HL-60 (cell line): ENCODE measurements at regions not wholly inside any gene's neighbourhood (a gene's known extent, or its start where the extent isn't known, plus 50 kb on each side); places are given as distances from the start of the nearest gene placed in this dataset.
"Not testable (repeated sequence)": the region's sequence is repeated elsewhere in the genome, so short reads cannot be mapped to it uniquely, and the experiment has no call there.

Experiments
- DNase-seq, 2 experiments: peaks; one replicate each; pipeline ENCODE4 v3.0.0-alpha.2; 2010 to 2020; ENCODE audit warnings: low read depth in 1 of 2, low spot score in 1 of 2
- H3K27ac ChIP-seq: fragments of 250-450 bp; sonication (Bioruptor Pico); replicated peaks from 2 replicates; pipeline ENCODE4 v1.5.1; 2020; ENCODE audit warnings: mild to moderate bottlenecking, moderate library complexity
- H3K27me3 ChIP-seq: fragments of 250-450 bp; sonication (Bioruptor Pico); 2 replicates; pipeline ENCODE4 v1.5.1; 2021; ENCODE audit warnings: mild to moderate bottlenecking, moderate library complexity; ENCODE audit not compliant: insufficient read depth, poor library complexity, severe bottlenecking
- H3K4me3 ChIP-seq: replicated peaks from 2 replicates; pipeline ENCODE4 v1.5.1; 2011; ENCODE audit warnings: mild to moderate bottlenecking, control low read depth, low read length; ENCODE audit not compliant: insufficient read depth
- CTCF ChIP-seq: IDR thresholded peaks from one replicate; pipeline ENCODE4 v1.5.1; 2011; ENCODE audit warnings: low read length, control low read depth, inconsistent platforms; ENCODE audit not compliant: insufficient read depth
- GABPA ChIP-seq: IDR thresholded peaks from 2 replicates; pipeline ENCODE4 v1.6.1; 2012; ENCODE audit warnings: low read depth
- POLR2AphosphoS5 ChIP-seq: IDR thresholded peaks from 2 replicates; pipeline ENCODE4 v1.6.1; 2012; ENCODE audit warnings: low read depth
- SPI1 ChIP-seq: IDR thresholded peaks from 2 replicates; pipeline ENCODE4 v1.6.1; 2012; ENCODE audit warnings: low read depth, mild to moderate bottlenecking, borderline replicate concordance
- TF ChIP-seq, protein P1 (sequence below): IDR thresholded peaks from 2 replicates; pipeline ENCODE4 v1.6.1; 2012; ENCODE audit warnings: low read depth; ENCODE audit not compliant: insufficient replicate concordance

- TF ChIP-seq SPI1 = no peak
- no peak for TF ChIP-seq POLR2AphosphoS5
- TF ChIP-seq GABPA = no peak
- TF ChIP-seq, protein P1, sequence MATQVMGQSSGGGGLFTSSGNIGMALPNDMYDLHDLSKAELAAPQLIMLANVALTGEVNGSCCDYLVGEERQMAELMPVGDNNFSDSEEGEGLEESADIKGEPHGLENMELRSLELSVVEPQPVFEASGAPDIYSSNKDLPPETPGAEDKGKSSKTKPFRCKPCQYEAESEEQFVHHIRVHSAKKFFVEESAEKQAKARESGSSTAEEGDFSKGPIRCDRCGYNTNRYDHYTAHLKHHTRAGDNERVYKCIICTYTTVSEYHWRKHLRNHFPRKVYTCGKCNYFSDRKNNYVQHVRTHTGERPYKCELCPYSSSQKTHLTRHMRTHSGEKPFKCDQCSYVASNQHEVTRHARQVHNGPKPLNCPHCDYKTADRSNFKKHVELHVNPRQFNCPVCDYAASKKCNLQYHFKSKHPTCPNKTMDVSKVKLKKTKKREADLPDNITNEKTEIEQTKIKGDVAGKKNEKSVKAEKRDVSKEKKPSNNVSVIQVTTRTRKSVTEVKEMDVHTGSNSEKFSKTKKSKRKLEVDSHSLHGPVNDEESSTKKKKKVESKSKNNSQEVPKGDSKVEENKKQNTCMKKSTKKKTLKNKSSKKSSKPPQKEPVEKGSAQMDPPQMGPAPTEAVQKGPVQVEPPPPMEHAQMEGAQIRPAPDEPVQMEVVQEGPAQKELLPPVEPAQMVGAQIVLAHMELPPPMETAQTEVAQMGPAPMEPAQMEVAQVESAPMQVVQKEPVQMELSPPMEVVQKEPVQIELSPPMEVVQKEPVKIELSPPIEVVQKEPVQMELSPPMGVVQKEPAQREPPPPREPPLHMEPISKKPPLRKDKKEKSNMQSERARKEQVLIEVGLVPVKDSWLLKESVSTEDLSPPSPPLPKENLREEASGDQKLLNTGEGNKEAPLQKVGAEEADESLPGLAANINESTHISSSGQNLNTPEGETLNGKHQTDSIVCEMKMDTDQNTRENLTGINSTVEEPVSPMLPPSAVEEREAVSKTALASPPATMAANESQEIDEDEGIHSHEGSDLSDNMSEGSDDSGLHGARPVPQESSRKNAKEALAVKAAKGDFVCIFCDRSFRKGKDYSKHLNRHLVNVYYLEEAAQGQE = no peak
- TF ChIP-seq CTCF = no peak
- no peak overlapping the region for H3K27ac ChIP-seq
- no peak for DNase-seq
These were observed 178.1 kb downstream of the POTEB3 start for GRCh38 chr15:21261965-21262850.

GRCh38 chr15:21261396-21261964, 178.8 kb downstream of the POTEB3 start:
- no peak for TF ChIP-seq POLR2AphosphoS5
- no peak for TF ChIP-seq GABPA
- no peak for TF ChIP-seq SPI1
- TF ChIP-seq CTCF = no peak
- TF ChIP-seq, protein P1 = no peak
- no peak overlapping the region for H3K27ac ChIP-seq
- no peaks in the 10 kb centered on the region for H3K27me3 ChIP-seq
- DNase-seq = no peak
- H3K4me3 ChIP-seq = no peak overlapping the region

More at GRCh38 chr15:21261965-21262850, 178.1 kb downstream of the POTEB3 start:
- Histone ChIP-seq H3K27me3 (no peaks in the 10 kb centered on the region), H3K4me3 (no peak overlapping the region)

GRCh38 chr15:21260966-21261395, 179.3 kb downstream of the POTEB3 start:
- no peak for TF ChIP-seq POLR2AphosphoS5
- TF ChIP-seq, protein P1 = no peak
- TF ChIP-seq CTCF = no peak
- TF ChIP-seq GABPA = no peak
- TF ChIP-seq SPI1 = no peak
- no peak overlapping the region for H3K27ac ChIP-seq
- no peak overlapping the region for H3K4me3 ChIP-seq
- no peak for DNase-seq
- no peaks in the 10 kb centered on the region for H3K27me3 ChIP-seq

DNA sequence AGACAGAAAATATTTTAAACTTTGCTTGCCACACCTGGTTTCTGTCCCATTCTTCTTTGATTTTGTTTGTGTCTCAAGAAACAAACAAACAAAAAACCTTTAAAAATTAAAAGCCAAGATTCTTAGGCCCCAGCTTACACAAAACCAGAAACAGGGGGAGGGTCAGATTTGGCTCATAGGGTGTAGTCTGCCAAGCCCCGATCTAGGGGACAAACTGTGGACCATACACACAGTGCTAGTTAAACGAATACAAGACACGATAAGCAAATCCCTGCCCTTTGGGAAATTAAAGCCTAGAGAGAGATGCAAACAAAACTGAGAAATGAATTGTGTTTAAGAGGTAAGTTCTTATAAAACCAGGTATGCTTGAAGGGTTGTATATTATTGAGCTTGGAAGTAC, 181.7 kb downstream of the POTEB3 start:
- H3K27ac ChIP-seq, H3K4me3 ChIP-seq, H3K27me3 ChIP-seq, DNase-seq: not testable (repeated sequence)

- not testable (repeated sequence) for DNase-seq, H3K4me3 ChIP-seq
These were observed 190.7 kb downstream of the POTEB3 start for GRCh38 chr15:21249508-21250019.

More at GRCh38 chr15:21249508-21250019, 190.7 kb downstream of the POTEB3 start:
- H3K27ac ChIP-seq, H3K27me3 ChIP-seq: not testable (repeated sequence)
